Fibroblast of lung (primary cell): ENCODE measurements at regions not wholly inside any gene's neighbourhood (a gene's known extent, or its start where the extent isn't known, plus 50 kb on each side); places are given as distances from the start of the nearest gene placed in this dataset.
A peak's percentile ranks its signal among the peaks of the same experiment; 100 is the strongest.

Experiments
- DNase-seq, 2 donors: peaks; one replicate each; pipeline versions ENCODE4 v3.0.0 to v3.0.0-alpha.2; 2010; ENCODE audit warnings: low read depth in 2 of 2
- H2AFZ ChIP-seq: 2 replicates; pipeline ENCODE4 v1.5.1; 2012; ENCODE audit warnings: low read length, control low read depth, inconsistent platforms
- H3K27ac ChIP-seq: 2 replicates; pipeline ENCODE4 v1.5.1; 2011; ENCODE audit warnings: low read length, control low read depth; ENCODE audit not compliant: insufficient read depth
- H3K27me3 ChIP-seq: 2 replicates; pipeline ENCODE4 v1.5.1; 2011; ENCODE audit warnings: mild to moderate bottlenecking, low read length; ENCODE audit not compliant: control insufficient read depth, insufficient read depth
- H3K36me3 ChIP-seq: 2 replicates; pipeline ENCODE4 v1.5.1; 2011; ENCODE audit warnings: low read length; ENCODE audit not compliant: control insufficient read depth, insufficient read depth
- H3K4me1 ChIP-seq: 2 replicates; pipeline ENCODE4 v1.5.1; 2011; ENCODE audit warnings: low read length; ENCODE audit not compliant: control insufficient read depth, insufficient read depth; ENCODE audit errors: extremely low read depth
- H3K4me2 ChIP-seq: 2 replicates; pipeline ENCODE4 v1.5.1; 2011; ENCODE audit warnings: low read length, control low read depth; ENCODE audit not compliant: insufficient read depth; ENCODE audit errors: extremely low read depth
- H3K4me3 ChIP-seq, 4 experiments: fragments of 200-600 bp in 1 of 4; sonication (generic) in 1 of 4; replicated peaks in 1 of 4; 2 replicates each; pipeline ENCODE4 v1.5.1; 2011 to 2016; ENCODE audit warnings: low read length in 4 of 4, low read depth in 3 of 4, mild to moderate bottlenecking in 3 of 4, control low read depth in 2 of 4, inconsistent platforms in 1 of 4, mixed read lengths in 1 of 4; ENCODE audit not compliant: insufficient read depth in 1 of 4; ENCODE audit errors: control extremely low read depth in 1 of 4
- H3K79me2 ChIP-seq: 2 replicates; pipeline ENCODE4 v1.5.1; 2012; ENCODE audit warnings: mild to moderate bottlenecking, low read length, inconsistent platforms; ENCODE audit not compliant: control insufficient read depth, insufficient read depth
- H3K9ac ChIP-seq: 2 replicates; pipeline ENCODE4 v1.5.1; 2011; ENCODE audit warnings: mild to moderate bottlenecking, low read length, control low read depth; ENCODE audit not compliant: insufficient read depth
- H3K9me3 ChIP-seq: 2 replicates; pipeline ENCODE4 v1.5.1; 2012; ENCODE audit warnings: low read depth, low read length; ENCODE audit not compliant: control insufficient read depth, insufficient read depth
- H4K20me1 ChIP-seq: 2 replicates; pipeline ENCODE4 v1.5.1; 2011; ENCODE audit warnings: low read length; ENCODE audit not compliant: control insufficient read depth, insufficient read depth; ENCODE audit errors: extremely low read depth
- CTCF ChIP-seq, 2 donors: IDR thresholded peaks in 1 of 2; conservative IDR thresholded peaks in 1 of 2; 1 replicate in 1 of 2; 2 replicates in 1 of 2; pipeline ENCODE4 v1.5.1; 2011 to 2012; ENCODE audit warnings: low read length in 2 of 2, control low read depth in 1 of 2, inconsistent platforms in 1 of 2, low read depth in 1 of 2, mild to moderate bottlenecking in 1 of 2
- EZH2 ChIP-seq: IDR thresholded peaks from 2 replicates; pipeline ENCODE4 v1.5.1; 2012; ENCODE audit warnings: low read length, control low read depth, mild to moderate bottlenecking; ENCODE audit errors: missing control alignments

DNA sequence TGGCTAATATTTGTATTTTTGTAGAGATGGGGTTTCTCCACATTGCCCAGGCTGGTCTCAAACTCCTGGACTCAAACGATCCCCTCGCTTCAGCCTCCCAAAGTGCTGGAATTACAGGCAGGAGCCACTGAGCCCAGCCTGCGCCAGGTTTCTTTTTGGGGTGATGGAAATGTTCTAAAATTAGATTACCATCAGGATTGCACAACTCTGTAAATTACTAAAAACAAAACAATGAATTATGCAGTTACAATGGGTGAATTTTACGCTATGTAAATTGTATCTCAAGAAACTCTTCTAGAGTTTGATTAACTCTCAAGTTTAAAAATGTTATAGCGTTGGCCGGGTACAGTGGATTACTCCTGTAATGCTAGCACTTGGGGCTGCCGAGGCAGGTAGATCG, 118.9 kb upstream of the TBL1X start:
- H3K27ac ChIP-seq, result no peak overlapping the region
- DNase-seq, result no peak

GRCh38 chrX:9349572-9350494, 115.0 kb upstream of the TBL1X start:
- H3K9me3 ChIP-seq, result no peaks in the 10 kb centered on the region
- H3K4me3 ChIP-seq, result no peak overlapping the region
- TF ChIP-seq EZH2 (no peak), CTCF (conservative IDR thresholded peaks at IDR 0.05 in 1 of 2, IDR thresholded peaks at IDR 0.05 in 1 of 2; ENCODE audit: low read depth in 1 of 2, low read length in 2 of 2) (no peak)
- peak in 1 of 2 donors; percentile 76 for DNase-seq
- H3K4me2 ChIP-seq, result no peak overlapping the region
- no peaks in the 10 kb centered on the region for H3K79me2 ChIP-seq
- H3K27me3 ChIP-seq, result no peaks in the 10 kb centered on the region
- H2AFZ ChIP-seq, result no peak overlapping the region
- H4K20me1 ChIP-seq, result no peaks in the 10 kb centered on the region
- H3K9ac ChIP-seq, result no peak overlapping the region
- H3K27ac ChIP-seq, result no peak overlapping the region
- peaks cover 5% of the 10 kb centered on the region for H3K4me1 ChIP-seq
- H3K36me3 ChIP-seq, result no peaks in the 10 kb centered on the region

More for the DNA sequence above, 118.9 kb upstream of the TBL1X start:
- Histone ChIP-seq H2AFZ (no peak overlapping the region), H3K36me3 (no peaks in the 10 kb centered on the region), H3K9ac (no peak overlapping the region), H4K20me1 (no peaks in the 10 kb centered on the region), H3K4me3 (no peak overlapping the region), H3K79me2 (no peaks in the 10 kb centered on the region), H3K4me1 (peaks cover 4% of the 10 kb centered on the region), H3K27me3 (no peaks in the 10 kb centered on the region), H3K9me3 (no peaks in the 10 kb centered on the region), H3K4me2 (no peak overlapping the region)
- TF ChIP-seq EZH2 (no peak), CTCF (conservative IDR thresholded peaks at IDR 0.05 in 1 of 2, IDR thresholded peaks at IDR 0.05 in 1 of 2; ENCODE audit: low read depth in 1 of 2, low read length in 2 of 2) (no peak)

DNA sequence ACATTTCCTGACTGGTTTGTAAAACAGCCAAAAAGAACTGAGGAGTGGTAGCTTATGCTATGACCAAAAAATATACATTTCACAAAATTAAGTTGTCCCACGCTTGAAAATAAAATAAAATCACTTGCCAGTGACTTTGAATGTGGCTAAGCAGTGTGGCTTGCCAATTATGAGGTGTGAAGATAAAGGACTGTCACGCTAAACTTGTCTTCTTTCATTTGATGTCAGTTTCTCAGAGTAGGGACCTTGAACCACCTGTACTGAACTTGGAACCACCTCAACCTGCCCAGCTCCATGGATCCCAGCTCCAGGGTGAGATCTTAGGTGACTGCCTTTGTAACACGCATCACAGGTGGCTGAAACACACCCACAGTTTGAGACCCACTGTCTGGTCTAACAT, 113.7 kb upstream of the TBL1X start:
- TF ChIP-seq CTCF (conservative IDR thresholded peaks at IDR 0.05 in 1 of 2, IDR thresholded peaks at IDR 0.05 in 1 of 2; ENCODE audit: low read depth in 1 of 2, low read length in 2 of 2), result no peak
- TF ChIP-seq EZH2, result no peak
- H3K4me2 ChIP-seq, result no peak overlapping the region
- no peak overlapping the region for H3K27ac ChIP-seq
- no peaks in the 10 kb centered on the region for H3K36me3 ChIP-seq
- no peak for DNase-seq
- no peak overlapping the region for H3K9ac ChIP-seq
- no peak overlapping the region for H3K4me3 ChIP-seq
- no peaks in the 10 kb centered on the region for H4K20me1 ChIP-seq
- H3K79me2 ChIP-seq, result no peaks in the 10 kb centered on the region
- peaks cover 5% of the 10 kb centered on the region for H3K4me1 ChIP-seq
- H3K27me3 ChIP-seq, result no peaks in the 10 kb centered on the region
- H3K9me3 ChIP-seq, result no peaks in the 10 kb centered on the region
- no peak overlapping the region for H2AFZ ChIP-seq
